Parathyroid adenoma (tissue), 2 donors: ENCODE measurements at regions not wholly inside any gene's neighbourhood (a gene's known extent, or its start where the extent isn't known, plus 50 kb on each side); places are given as distances from the start of the nearest gene placed in this dataset.
"Not testable (repeated sequence)": the region's sequence is repeated elsewhere in the genome, so short reads cannot be mapped to it uniquely, and the experiment has no call there.

Experiments
- H2AFZ ChIP-seq: fragments of 300-600 bp; sonication (generic); one replicate; pipeline ENCODE4 v1.7.0; 2017; ENCODE audit warnings: antibody characterized with exemption, mild to moderate bottlenecking
- H3K27ac ChIP-seq: fragments of 300-600 bp; sonication (generic); one replicate; pipeline ENCODE4 v1.7.0; 2017
- H3K27me3 ChIP-seq: fragments of 300-600 bp; sonication (generic); one replicate; pipeline ENCODE4 v1.7.0; 2017; ENCODE audit warnings: low read length; ENCODE audit not compliant: control insufficient read depth, insufficient read depth
- H3K36me3 ChIP-seq: fragments of 300-600 bp; sonication (generic); one replicate; pipeline ENCODE4 v1.7.0; 2017; ENCODE audit warnings: low read length; ENCODE audit not compliant: control insufficient read depth, insufficient read depth
- H3K4me1 ChIP-seq: fragments of 300-600 bp; sonication (generic); one replicate; pipeline ENCODE4 v1.7.0; 2017; ENCODE audit warnings: control low read depth
- H3K4me2 ChIP-seq: fragments of 300-600 bp; sonication (generic); one replicate; pipeline ENCODE4 v1.7.0; 2017; ENCODE audit warnings: low read length
- H3K4me3 ChIP-seq: fragments of 300-600 bp; sonication (generic); one replicate; pipeline ENCODE4 v1.7.0; 2017; ENCODE audit warnings: low read depth, low read length
- H3K79me2 ChIP-seq: fragments of 300-600 bp; sonication (generic); one replicate; pipeline ENCODE4 v1.7.0; 2017; ENCODE audit warnings: control low read depth
- H3K9ac ChIP-seq: fragments of 300-600 bp; sonication (generic); one replicate; pipeline ENCODE4 v1.7.0; 2017; ENCODE audit warnings: mild to moderate bottlenecking
- H3K9me3 ChIP-seq: fragments of 300-600 bp; sonication (generic); one replicate; pipeline ENCODE4 v1.7.0; 2017; ENCODE audit warnings: low read length; ENCODE audit not compliant: control insufficient read depth
- donor health status: primary hyperparathyroidism.

DNA sequence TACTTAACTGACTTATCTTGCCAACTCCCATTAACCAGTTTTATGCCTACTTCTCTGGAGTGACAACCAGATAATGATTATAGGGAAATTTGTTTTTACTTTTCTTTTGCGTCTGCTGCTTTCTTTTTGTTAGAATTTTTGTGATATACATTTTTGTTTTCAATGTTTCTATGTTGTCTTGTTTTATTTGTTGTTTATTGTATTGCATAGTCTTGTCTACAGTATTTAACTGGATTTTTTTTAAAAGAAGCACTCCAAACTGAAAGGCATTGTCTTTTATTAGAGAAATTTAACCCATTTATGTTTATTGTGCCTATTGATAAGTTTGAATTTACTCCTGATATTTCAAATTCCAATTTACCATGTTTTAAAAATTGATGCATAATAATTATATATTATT is 264.9 kb downstream of the NPIPA7 start:
- not testable (repeated sequence) for H3K27ac ChIP-seq, H3K4me3 ChIP-seq, H3K27me3 ChIP-seq, H3K9me3 ChIP-seq, H3K4me2 ChIP-seq, H2AFZ ChIP-seq, H3K9ac ChIP-seq, H3K79me2 ChIP-seq, H3K4me1 ChIP-seq, H3K36me3 ChIP-seq

DNA sequence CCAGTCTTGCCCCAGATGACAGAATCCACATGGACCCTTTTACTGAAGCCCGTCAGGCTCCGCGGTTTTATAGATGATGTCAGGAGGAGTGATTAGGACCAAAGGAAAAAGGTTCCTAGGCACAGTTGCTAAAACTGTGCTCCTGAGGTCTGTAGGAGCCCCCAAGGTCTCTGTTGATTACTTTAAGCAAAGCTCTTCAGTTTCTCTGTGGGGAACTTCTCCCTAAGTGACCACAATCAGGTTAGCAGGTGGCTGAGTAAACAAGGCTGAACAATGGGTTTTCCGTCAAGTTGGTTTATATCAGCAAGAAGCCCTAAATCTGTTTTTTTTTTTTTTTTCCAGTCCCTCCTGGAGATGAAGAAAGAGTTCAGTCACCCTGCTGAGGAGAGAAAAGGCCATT is 269.1 kb downstream of the NPIPA7 start:
- H3K27me3 ChIP-seq, H2AFZ ChIP-seq, H3K79me2 ChIP-seq, H3K27ac ChIP-seq, H3K36me3 ChIP-seq, H3K4me2 ChIP-seq, H3K9me3 ChIP-seq, H3K4me1 ChIP-seq, H3K9ac ChIP-seq, H3K4me3 ChIP-seq: not testable (repeated sequence)

DNA sequence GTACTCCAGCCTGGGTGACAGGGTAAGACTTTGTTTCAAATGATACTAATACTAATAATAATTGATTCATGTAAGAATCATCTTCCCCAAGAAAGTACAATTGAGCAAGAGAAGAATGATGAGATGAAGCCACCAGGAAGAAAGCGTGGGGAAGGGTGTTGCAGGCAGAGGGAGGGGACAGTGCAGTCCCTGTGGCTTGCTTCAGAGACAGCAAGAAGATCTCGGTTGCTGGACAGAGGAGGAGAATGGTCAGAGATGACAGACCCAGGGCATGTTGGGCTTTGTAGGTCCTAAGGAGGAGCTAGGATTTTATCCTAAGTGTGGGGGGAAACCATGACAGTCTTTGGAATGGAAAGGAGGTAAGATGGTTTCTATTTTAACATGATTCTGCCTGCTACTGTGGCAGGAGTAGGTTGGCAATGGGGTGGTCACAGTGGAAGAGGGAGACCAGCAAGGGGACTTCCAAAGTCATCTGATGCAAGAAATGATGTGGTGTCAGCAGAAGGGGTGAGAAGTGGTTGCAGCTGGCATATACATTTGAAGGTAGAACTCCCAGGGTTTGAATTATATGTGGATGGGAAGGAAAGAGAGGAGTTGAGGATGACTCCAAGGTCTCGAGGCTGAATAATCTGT is 293.4 kb downstream of the NPIPA7 start:
- H3K4me1 ChIP-seq, H3K4me3 ChIP-seq, H3K27ac ChIP-seq, H3K36me3 ChIP-seq, H3K79me2 ChIP-seq, H3K9ac ChIP-seq, H3K4me2 ChIP-seq, H2AFZ ChIP-seq, H3K27me3 ChIP-seq, H3K9me3 ChIP-seq: not testable (repeated sequence)

DNA sequence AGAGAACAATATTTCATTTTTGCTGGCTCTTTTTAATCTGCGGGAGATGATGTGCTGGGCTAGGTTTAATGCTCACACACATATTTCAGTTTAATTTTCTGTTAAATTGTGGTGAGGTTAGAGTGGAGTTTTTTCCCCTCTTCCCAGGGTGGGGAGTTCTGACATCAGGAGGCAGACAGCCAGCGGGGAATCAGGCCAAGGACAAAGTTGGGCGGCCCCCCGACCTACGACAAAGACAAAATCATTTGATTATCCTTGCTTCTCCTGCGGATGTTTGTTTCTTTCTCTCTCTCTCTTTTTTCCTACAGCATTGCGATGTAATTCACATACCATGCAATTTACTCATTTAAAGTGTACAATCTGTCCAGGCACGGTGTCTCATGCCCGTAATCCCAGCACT is 295.9 kb downstream of the NPIPA7 start:
- not testable (repeated sequence) for H3K27me3 ChIP-seq, H3K4me1 ChIP-seq, H3K4me3 ChIP-seq, H3K4me2 ChIP-seq, H3K9me3 ChIP-seq, H3K36me3 ChIP-seq, H3K79me2 ChIP-seq, H3K9ac ChIP-seq, H3K27ac ChIP-seq, H2AFZ ChIP-seq

DNA sequence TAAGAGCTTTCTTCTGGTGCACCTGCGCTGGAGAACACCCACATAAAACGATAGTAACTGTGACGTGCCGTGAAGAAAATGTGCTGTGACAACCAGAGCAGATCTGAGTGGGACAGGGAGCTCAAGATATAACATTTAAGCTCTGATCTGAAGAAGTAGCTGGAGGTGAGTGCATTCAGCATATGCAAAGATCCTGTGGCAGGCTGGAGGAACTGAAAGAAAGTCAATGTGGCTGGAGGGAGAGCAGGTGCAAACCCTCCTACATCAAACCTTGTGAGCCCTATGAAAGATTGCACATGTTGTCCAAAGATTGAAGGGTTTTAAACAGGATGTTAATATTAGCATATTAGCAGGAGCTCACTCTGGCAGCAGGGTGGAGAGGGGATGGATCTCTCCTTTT is 342.9 kb downstream of the NPIPA7 start:
- not testable (repeated sequence) for H3K36me3 ChIP-seq, H3K4me2 ChIP-seq, H2AFZ ChIP-seq, H3K9ac ChIP-seq, H3K4me3 ChIP-seq, H3K4me1 ChIP-seq, H3K79me2 ChIP-seq, H3K27me3 ChIP-seq, H3K27ac ChIP-seq, H3K9me3 ChIP-seq

DNA sequence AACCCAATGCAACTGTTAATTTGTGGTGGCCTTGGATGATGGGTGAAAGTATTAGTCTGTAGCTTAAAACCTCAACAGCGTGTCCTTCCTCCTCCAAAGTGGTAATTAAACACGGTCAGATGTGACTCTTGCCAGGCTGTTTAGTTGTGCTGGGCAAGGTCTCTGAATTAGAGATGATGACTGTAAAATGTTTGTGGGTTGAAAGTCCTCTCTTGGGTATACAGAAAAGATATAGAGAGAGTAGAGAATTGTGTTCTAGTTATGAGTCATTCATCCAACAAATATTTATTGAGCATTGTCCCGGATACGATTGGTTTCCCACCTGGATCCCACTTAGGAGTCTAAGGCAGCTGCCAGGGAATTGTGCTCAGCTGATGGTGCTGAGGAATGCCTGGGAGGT is 343.7 kb downstream of the NPIPA7 start:
- not testable (repeated sequence) for H3K4me3 ChIP-seq, H3K4me2 ChIP-seq, H3K4me1 ChIP-seq, H3K9ac ChIP-seq, H3K27me3 ChIP-seq, H3K36me3 ChIP-seq, H3K27ac ChIP-seq, H3K9me3 ChIP-seq, H2AFZ ChIP-seq, H3K79me2 ChIP-seq

DNA sequence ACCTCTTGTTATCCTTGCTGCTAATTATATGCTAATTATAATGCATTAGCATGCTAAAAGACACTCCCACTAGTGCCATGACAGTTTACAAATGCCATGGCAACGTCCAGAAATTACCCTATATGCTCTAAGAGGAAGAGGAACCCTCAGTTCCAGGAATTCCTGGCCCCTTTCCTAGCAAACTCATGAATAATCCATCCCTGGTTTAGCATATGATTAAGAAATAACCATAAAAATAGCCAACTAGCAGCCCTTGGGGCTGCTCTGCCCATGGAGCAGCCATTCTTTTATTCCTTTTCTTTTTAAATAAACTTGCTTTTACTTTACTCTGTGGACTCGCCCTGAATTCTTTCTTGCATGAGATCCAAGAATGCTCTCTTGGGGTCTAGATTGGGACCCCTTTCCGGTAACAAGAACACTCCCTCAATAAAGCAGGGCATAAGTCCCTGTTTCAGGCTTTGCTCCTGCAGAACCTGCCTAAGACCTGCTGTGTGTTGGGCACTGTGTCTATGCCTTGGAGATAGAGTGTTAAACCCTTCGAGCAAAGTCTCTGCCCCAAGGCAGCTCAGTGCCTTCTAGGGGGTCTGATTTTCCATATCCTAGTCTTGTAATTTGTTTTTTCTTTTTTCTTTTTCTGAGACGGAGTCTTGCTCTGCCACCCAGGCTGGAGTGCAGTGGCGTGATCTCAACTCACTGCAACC is 345.0 kb downstream of the NPIPA7 start:
- not testable (repeated sequence) for H3K4me1 ChIP-seq, H3K4me2 ChIP-seq, H3K79me2 ChIP-seq, H2AFZ ChIP-seq, H3K9me3 ChIP-seq, H3K9ac ChIP-seq, H3K27ac ChIP-seq, H3K27me3 ChIP-seq, H3K4me3 ChIP-seq, H3K36me3 ChIP-seq

DNA sequence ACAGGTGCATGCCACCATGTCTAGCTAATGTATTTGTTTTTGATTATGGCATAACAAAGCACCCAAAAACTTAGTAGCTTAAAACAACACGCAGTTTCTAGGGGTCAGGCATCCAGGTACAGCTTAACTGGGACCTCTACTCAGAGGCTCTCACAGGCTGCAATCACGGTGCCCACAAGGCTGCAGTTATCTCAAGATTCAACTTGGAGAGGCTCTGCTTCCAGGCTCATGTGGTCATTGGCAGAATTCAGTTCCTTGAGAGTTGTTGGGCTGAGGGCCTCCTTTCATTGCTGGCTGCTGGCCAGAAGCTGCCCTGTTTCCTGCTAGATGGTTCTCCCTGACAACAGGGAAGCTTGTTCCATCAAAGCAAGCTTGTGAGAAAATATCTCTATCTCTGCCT is 348.1 kb downstream of the NPIPA7 start:
- H3K79me2 ChIP-seq, H3K9me3 ChIP-seq, H3K4me2 ChIP-seq, H3K27ac ChIP-seq, H3K9ac ChIP-seq, H3K4me1 ChIP-seq, H3K27me3 ChIP-seq, H2AFZ ChIP-seq, H3K36me3 ChIP-seq, H3K4me3 ChIP-seq: not testable (repeated sequence)

DNA sequence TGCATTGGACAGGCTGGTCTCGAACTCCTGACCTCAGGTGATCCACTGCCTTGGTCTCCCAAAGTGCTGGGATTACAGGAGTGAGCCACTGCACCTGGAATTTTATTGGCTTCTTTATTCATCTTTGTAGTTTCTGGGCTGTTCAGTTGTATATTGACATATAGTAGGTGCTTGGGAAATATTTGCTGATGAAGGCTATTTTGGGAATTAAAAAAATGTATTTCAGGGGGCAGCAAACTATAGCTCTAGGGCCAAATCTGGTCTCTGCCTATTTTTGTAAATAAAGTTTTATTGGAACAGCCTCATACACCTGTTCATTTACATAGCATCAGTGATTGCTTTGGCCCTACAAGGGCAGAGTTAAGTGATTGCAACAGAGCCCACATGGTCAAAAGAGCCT is 363.6 kb downstream of the NPIPA7 start:
- not testable (repeated sequence) for H3K4me1 ChIP-seq, H3K9ac ChIP-seq, H3K79me2 ChIP-seq, H3K4me3 ChIP-seq, H2AFZ ChIP-seq, H3K4me2 ChIP-seq, H3K36me3 ChIP-seq, H3K27ac ChIP-seq, H3K27me3 ChIP-seq, H3K9me3 ChIP-seq

DNA sequence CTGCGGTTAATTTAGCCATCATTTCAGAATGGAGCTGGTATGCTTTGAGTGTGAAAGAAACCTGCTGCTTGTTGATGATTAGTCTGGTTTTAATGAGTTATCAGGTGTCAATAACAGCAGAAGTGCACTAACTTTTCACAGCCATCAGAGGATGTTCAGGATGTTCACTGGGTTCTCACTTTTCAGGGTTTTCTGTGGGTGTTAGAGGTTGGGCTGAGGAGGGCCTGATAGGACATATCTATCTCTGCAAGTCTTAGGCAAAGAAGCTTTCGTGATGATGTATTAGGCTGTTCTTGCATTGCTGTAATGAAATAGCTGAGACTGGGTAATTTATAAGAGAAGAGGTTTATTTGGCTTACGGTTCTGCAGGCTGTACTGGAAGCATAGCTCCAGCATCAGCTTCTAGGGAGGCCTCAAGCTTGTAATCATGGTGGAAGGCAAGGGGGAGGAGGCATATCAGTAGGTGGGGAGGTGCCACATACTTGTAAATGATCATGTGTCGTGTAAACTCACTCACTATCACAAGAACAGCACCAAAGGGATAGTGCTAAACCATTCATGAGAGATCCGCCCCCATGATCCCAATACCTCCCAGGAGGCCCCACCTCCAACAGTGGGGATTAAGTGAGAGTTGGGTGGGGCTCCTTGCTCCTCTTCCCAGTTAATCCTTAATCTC is 376.2 kb downstream of the NPIPA7 start:
- H3K36me3 ChIP-seq, result not testable (repeated sequence)

More for the DNA sequence above, 376.2 kb downstream of the NPIPA7 start:
- H3K4me1 ChIP-seq, H3K4me2 ChIP-seq, H3K79me2 ChIP-seq, H3K4me3 ChIP-seq, H3K27me3 ChIP-seq, H3K9ac ChIP-seq, H3K27ac ChIP-seq, H2AFZ ChIP-seq, H3K9me3 ChIP-seq: not testable (repeated sequence)
